HG03521 (cell line): ENCODE measurements at regions not wholly inside any gene's neighbourhood (a gene's known extent, or its start where the extent isn't known, plus 50 kb on each side); places are given as distances from the start of the nearest gene placed in this dataset.
"Not testable (repeated sequence)": the region's sequence is repeated elsewhere in the genome, so short reads cannot be mapped to it uniquely, and the experiment has no call there.

Experiments
- ATAC-seq: cut with Tn5 transposase; IDR thresholded peaks from one replicate; pipeline ENCODE4 v1.9.1; 2021; ENCODE audit warnings: mild to moderate bottlenecking, moderate library complexity; ENCODE audit not compliant: unreplicated experiment

GRCh38 chr13:87736849-87737385 lies 65.7 kb downstream of the SLITRK5 start:
- no peak for ATAC-seq

- ATAC-seq = no peak
Observed at GRCh38 chr13:87754097-87754496, 82.9 kb downstream of the SLITRK5 start.

- no peak for ATAC-seq
Observed at GRCh38 chr13:87769445-87769844, 98.3 kb downstream of the SLITRK5 start.

GRCh38 chr13:87777387-87777786 lies 106.2 kb downstream of the SLITRK5 start:
- no peak for ATAC-seq

GRCh38 chr13:87778128-87778527 lies 107.0 kb downstream of the SLITRK5 start:
- no peak for ATAC-seq

- ATAC-seq = no peak
Observed at GRCh38 chr13:87779426-87779825, 108.3 kb downstream of the SLITRK5 start.

- ATAC-seq = no peak
Observed at GRCh38 chr13:87783366-87783765, 112.2 kb downstream of the SLITRK5 start.

GRCh38 chr13:87788363-87788762 lies 117.2 kb downstream of the SLITRK5 start:
- ATAC-seq = no peak

- no peak for ATAC-seq
Observed at GRCh38 chr13:87792878-87793277, 121.7 kb downstream of the SLITRK5 start.

GRCh38 chr13:87798536-87798935 lies 127.4 kb downstream of the SLITRK5 start:
- no peak for ATAC-seq

GRCh38 chr13:87810391-87810801 lies 139.2 kb downstream of the SLITRK5 start:
- no peak for ATAC-seq

- no peak for ATAC-seq
Observed at GRCh38 chr13:87810920-87811344, 139.8 kb downstream of the SLITRK5 start.

GRCh38 chr13:87814403-87814802 lies 143.2 kb downstream of the SLITRK5 start:
- ATAC-seq = no peak

GRCh38 chr13:87820241-87820640 lies 149.1 kb downstream of the SLITRK5 start:
- ATAC-seq = no peak

GRCh38 chr13:87821512-87821911 lies 150.3 kb downstream of the SLITRK5 start:
- no peak for ATAC-seq

- not testable (repeated sequence) for ATAC-seq
Observed at GRCh38 chr13:87826301-87826700, 155.1 kb downstream of the SLITRK5 start.

GRCh38 chr13:87827479-87827878 lies 156.3 kb downstream of the SLITRK5 start:
- ATAC-seq = no peak

- ATAC-seq = no peak
Observed at GRCh38 chr13:87837522-87837921, 166.4 kb downstream of the SLITRK5 start.

GRCh38 chr13:87837946-87838345 lies 166.8 kb downstream of the SLITRK5 start:
- no peak for ATAC-seq

- no peak for ATAC-seq
Observed at GRCh38 chr13:87851410-87851809, 180.2 kb downstream of the SLITRK5 start.

GRCh38 chr13:87855553-87855952 lies 184.4 kb downstream of the SLITRK5 start:
- no peak for ATAC-seq

GRCh38 chr13:87859261-87859660 lies 188.1 kb downstream of the SLITRK5 start:
- ATAC-seq = no peak

GRCh38 chr13:87867426-87867825 lies 196.3 kb downstream of the SLITRK5 start:
- ATAC-seq = no peak
